HepG2 (cell line): ENCODE measurements at regions not wholly inside any gene's neighbourhood (a gene's known extent, or its start where the extent isn't known, plus 50 kb on each side); places are given as distances from the start of the nearest gene placed in this dataset.

Experiments used
- ATAC-seq: fragments of 200-7000 bp; cut with Tn5 transposase; 3 replicates; pipeline ENCODE4 v1.9.1; 2020; ENCODE audit warnings: mild to moderate bottlenecking, moderate library complexity
- BruUV-seq: library from RNA; stranded (reverse); fragments of 400-500 nt; replicated peaks from 2 replicates; lab custom pipeline; 2021; lab: Mats Ljungman, UMichigan
- CTCF ChIA-PET: fragments of 300-600 bp; formaldehyde crosslinking; extraction: SDS; loops from one replicate; lab custom pipeline; 2021; ENCODE audit warnings: low total read pairs, inconsistent platforms, low intra/inter-chr PET ratio; lab: Yijun Ruan, JAX
- POLR2A ChIA-PET: fragments of 350-600 bp; sonication (Branson Sonifier 250); formaldehyde crosslinking; loops from one replicate; lab custom pipeline; 2020; ENCODE audit warnings: antibody characterized with exemption, inconsistent platforms; lab: Yijun Ruan, JAX
- DNase-seq: peaks from one replicate; pipeline ENCODE4 v3.0.0-alpha.2; 2015; ENCODE audit warnings: low spot score
- FAIRE-seq: peaks from 3 replicates; lab custom pipeline; 2011; peaks lifted over from hg19 to GRCh38; lab: Jason Lieb, UNC
- H2AFZ ChIP-seq: one replicate; pipeline ENCODE4 v1.6.1; 2011; ENCODE audit warnings: low read length, inconsistent platforms
- H3K27ac ChIP-seq: fragments of 300-600 bp; 3 replicates; pipeline ENCODE4 v1.8.0; 2011; ENCODE audit warnings: mixed run types, mild to moderate bottlenecking, mixed read lengths, low read length, inconsistent platforms; ENCODE audit not compliant: insufficient read depth; ENCODE audit errors: extremely low read length
- H3K27me3 ChIP-seq, 2 experiments: fragments of 200-600 bp in 1 of 2; 2 replicates in 1 of 2; 3 replicates in 1 of 2; pipeline versions ENCODE4 v1.6.0 to v1.8.0; 2011; ENCODE audit warnings: low read length in 2 of 2, mild to moderate bottlenecking in 2 of 2, moderate library complexity in 2 of 2, inconsistent platforms in 1 of 2; ENCODE audit not compliant: insufficient read depth in 2 of 2, control insufficient read depth in 1 of 2
- H3K36me3 ChIP-seq, 2 experiments: fragments of 200-600 bp in 1 of 2; replicated peaks in 1 of 2; 2 replicates in 1 of 2; 3 replicates in 1 of 2; pipeline versions ENCODE4 v1.5.1 to v1.8.0; 2011; ENCODE audit warnings: low read length in 2 of 2, inconsistent platforms in 1 of 2; ENCODE audit not compliant: insufficient read depth in 2 of 2, control insufficient read depth in 1 of 2
- H3K4me1 ChIP-seq: 2 replicates; pipeline ENCODE4 v1.5.1; 2012; ENCODE audit warnings: low read length, inconsistent platforms; ENCODE audit not compliant: insufficient read depth
- H3K4me2 ChIP-seq: 2 replicates; pipeline ENCODE4 v1.6.0; 2011; ENCODE audit warnings: low read depth, low read length, inconsistent platforms
- H3K4me3 ChIP-seq, 3 experiments: fragments of 200-600 bp in 1 of 3; sonication (generic), shearing (Covaris generic) in 1 of 3; replicated peaks in 1 of 3; 2 replicates each; pipeline ENCODE4 v1.5.1; 2011 to 2016; ENCODE audit warnings: low read length in 3 of 3, inconsistent platforms in 2 of 3, low read depth in 2 of 3, mild to moderate bottlenecking in 2 of 3, control low read depth in 1 of 3, mixed read lengths in 1 of 3; ENCODE audit not compliant: insufficient read depth in 1 of 3
- H3K79me2 ChIP-seq: one replicate; pipeline ENCODE4 v1.6.1; 2011; ENCODE audit warnings: low read length, inconsistent platforms; ENCODE audit not compliant: insufficient read depth
- H3K9ac ChIP-seq: 2 replicates; pipeline ENCODE4 v1.6.0; 2011; ENCODE audit warnings: mild to moderate bottlenecking, low read depth, low read length, inconsistent platforms; ENCODE audit not compliant: insufficient read depth
- H3K9me3 ChIP-seq: 2 replicates; pipeline ENCODE4 v1.5.1; 2012; ENCODE audit warnings: mild to moderate bottlenecking, low read length
- H4K20me1 ChIP-seq: 2 replicates; pipeline ENCODE4 v1.6.0; 2011; ENCODE audit warnings: inconsistent platforms, mild to moderate bottlenecking, low read length, moderate library complexity; ENCODE audit not compliant: insufficient read depth
- AHR ChIP-seq: IDR thresholded peaks from 2 replicates; pipeline ENCODE4 v1.6.1; 2018; ENCODE audit warnings: missing genetic modification reagents, missing compliant biosample characterization
- BHLHE40 ChIP-seq: IDR thresholded peaks from 2 replicates; pipeline ENCODE4 v1.6.1; 2011; ENCODE audit warnings: low read length, improper control_type of control experiment
- EP300 ChIP-seq, 3 experiments: sonication (generic) in 1 of 3; formaldehyde crosslinking in 1 of 3; IDR thresholded peaks; 2 replicates each; pipeline versions ENCODE4 v1.5.1 to v1.6.1; 2011 to 2020; ENCODE audit warnings: low read depth in 2 of 3, low read length in 2 of 3, borderline replicate concordance in 1 of 3, improper control_type of control experiment in 1 of 3, mild to moderate bottlenecking in 1 of 3, missing genetic modification reagents in 1 of 3, moderate library complexity in 1 of 3
- FLYWCH1 ChIP-seq: sonication (generic); formaldehyde crosslinking; IDR thresholded peaks from 2 replicates; pipeline ENCODE4 v1.8.1; 2023; ENCODE audit warnings: mild to moderate bottlenecking, missing genetic modification reagents
- NFIB ChIP-seq: sonication (generic); formaldehyde crosslinking; IDR thresholded peaks from 2 replicates; pipeline ENCODE4 v1.9.0; 2021; ENCODE audit warnings: missing genetic modification reagents, mild to moderate bottlenecking, borderline replicate concordance
- RBAK ChIP-seq: sonication (generic); formaldehyde crosslinking; IDR thresholded peaks from 2 replicates; pipeline ENCODE4 v1.5.1; 2020; ENCODE audit warnings: mild to moderate bottlenecking, missing genetic modification reagents
- ZNF326 ChIP-seq: sonication (generic); formaldehyde crosslinking; IDR thresholded peaks from 2 replicates; pipeline ENCODE4 v1.4.0; 2020; ENCODE audit warnings: missing genetic modification reagents, borderline replicate concordance
- ZNF367 ChIP-seq: sonication (generic); formaldehyde crosslinking; IDR thresholded peaks from 2 replicates; pipeline ENCODE4 v1.4.0; 2020; ENCODE audit warnings: missing genetic modification reagents, borderline replicate concordance
- ZNF484 ChIP-seq: sonication (generic); formaldehyde crosslinking; IDR thresholded peaks from 2 replicates; pipeline ENCODE4 v1.5.1; 2020; ENCODE audit warnings: mild to moderate bottlenecking, low read depth, missing genetic modification reagents, borderline replicate concordance
- in situ Hi-C: cut with HindIII; loops from 2 replicates; pipeline ENCODE4 v1.10.0; 2017; ENCODE audit warnings: low pct_unique_long_range_greater_than_20kb; ENCODE audit not compliant: extremely low pct_ligation_motif_present
- intact Hi-C: fragments of 100-400 bp; cut with micrococcal nuclease; formaldehyde crosslinking; loops from one replicate; pipeline ENCODE4 v1.10.0; 2022; ENCODE audit not compliant: unreplicated experiment
- TF ChIP-seq, protein P1 (sequence below): sonication (generic); formaldehyde crosslinking; conservative IDR thresholded peaks from 2 replicates; pipeline ENCODE4 v1.8.0; 2022; ENCODE audit warnings: low read depth, missing genetic modification reagents

DNA sequence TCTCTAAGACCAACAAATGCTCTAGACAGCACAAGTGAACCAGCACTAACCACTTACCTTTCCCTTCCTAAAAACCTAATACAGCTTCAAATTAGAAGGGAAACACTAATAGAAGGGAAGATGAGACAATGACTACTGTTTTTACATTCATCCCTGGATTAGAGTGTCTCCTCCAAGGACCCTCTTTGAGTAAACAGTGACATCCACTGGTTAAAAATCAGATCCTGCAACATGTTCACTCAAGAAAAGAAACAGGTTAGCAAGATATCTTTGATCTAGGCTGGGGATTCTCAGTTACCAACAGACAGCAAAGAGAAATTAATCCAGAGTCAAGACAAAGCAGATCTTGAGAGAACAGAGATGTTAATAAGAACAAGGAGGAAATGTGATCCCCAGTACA is 177.7 kb upstream of the GHITM start:
- POLR2A ChIA-PET, result no interaction called here
- intact Hi-C loops, result no loop called here
- Histone ChIP-seq H3K36me3 (no peaks in the 10 kb centered on the region), H3K27ac (no peak overlapping the region), H3K4me3 (no peak overlapping the region), H3K4me2 (no peak overlapping the region), H2AFZ (no peak overlapping the region), H3K9ac (no peak overlapping the region), H3K79me2 (no peaks in the 10 kb centered on the region), H4K20me1 (no peaks in the 10 kb centered on the region), H3K4me1 (no peaks in the 10 kb centered on the region), H3K27me3 (no peaks in the 10 kb centered on the region), H3K9me3 (no peaks in the 10 kb centered on the region)
- no TSS peak for BruUV-seq
- ATAC-seq, result no peak
- TF ChIP-seq ZNF367 (CRISPR knock-in tag) (no peak), FLYWCH1 (no peak), EP300 (IDR thresholded peaks at IDR 0.05; ENCODE audit: low read depth in 2 of 2, low read length in 2 of 2) (no peak), EP300 (CRISPR knock-in tag; IDR thresholded peaks at IDR 0.05; ENCODE audit: borderline replicate concordance) (no peak), ZNF326 (CRISPR knock-in tag) (no peak), RBAK (CRISPR knock-in tag) (no peak), NFIB (CRISPR knock-in tag) (no peak), ZNF484 (CRISPR knock-in tag) (no peak), BHLHE40 (no peak), AHR (no peak)
- TF ChIP-seq, protein P1, sequence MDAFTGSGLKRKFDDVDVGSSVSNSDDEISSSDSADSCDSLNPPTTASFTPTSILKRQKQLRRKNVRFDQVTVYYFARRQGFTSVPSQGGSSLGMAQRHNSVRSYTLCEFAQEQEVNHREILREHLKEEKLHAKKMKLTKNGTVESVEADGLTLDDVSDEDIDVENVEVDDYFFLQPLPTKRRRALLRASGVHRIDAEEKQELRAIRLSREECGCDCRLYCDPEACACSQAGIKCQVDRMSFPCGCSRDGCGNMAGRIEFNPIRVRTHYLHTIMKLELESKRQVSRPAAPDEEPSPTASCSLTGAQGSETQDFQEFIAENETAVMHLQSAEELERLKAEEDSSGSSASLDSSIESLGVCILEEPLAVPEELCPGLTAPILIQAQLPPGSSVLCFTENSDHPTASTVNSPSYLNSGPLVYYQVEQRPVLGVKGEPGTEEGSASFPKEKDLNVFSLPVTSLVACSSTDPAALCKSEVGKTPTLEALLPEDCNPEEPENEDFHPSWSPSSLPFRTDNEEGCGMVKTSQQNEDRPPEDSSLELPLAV (CRISPR knock-in tag), result no peak
- in situ Hi-C loops, result no loop called here
- DNase-seq, result no peak
- no peak for FAIRE-seq
- CTCF ChIA-PET, result no interaction called here
